GM19395 (cell line): ENCODE measurements at regions not wholly inside any gene's neighbourhood (a gene's known extent, or its start where the extent isn't known, plus 50 kb on each side); places are given as distances from the start of the nearest gene placed in this dataset.
"Not testable (repeated sequence)": the region's sequence is repeated elsewhere in the genome, so short reads cannot be mapped to it uniquely, and the experiment has no call there.

Experiments
- ATAC-seq: cut with Tn5 transposase; IDR thresholded peaks from one replicate; pipeline ENCODE4 v1.9.1; 2021; ENCODE audit warnings: mild to moderate bottlenecking, moderate library complexity; ENCODE audit not compliant: unreplicated experiment

DNA sequence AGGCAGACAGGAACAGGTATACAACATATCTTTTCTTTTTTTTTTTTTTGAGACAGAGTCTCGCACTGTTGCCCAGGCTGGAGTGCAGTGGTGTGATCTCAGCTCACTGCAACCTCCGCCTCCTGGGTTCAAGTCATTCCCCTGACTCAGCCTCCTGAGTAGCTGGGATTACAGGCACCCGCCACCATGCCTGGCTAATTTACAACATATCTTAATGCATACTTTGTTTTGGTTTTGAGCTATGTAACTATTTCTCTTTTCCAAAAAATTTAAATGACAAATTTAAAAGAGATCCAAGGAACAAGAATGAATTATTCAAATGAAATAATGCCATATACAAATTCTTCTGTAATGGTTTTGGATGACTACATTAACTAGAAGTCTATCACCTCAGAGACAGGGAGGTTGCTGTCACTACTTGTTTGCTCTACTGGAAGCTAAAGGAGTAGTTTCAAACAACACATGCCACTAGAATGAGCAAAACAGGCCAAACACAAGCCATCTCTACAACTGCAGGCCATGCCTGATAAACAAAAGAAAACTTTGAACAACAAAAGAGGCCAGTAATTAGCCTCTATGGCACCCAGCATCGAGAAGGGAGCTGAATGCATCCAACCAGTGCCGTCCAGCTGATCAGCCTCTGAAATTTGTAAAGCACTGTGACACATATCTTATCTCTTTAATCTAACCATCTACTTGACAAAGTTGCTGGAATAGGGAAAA lies 133.6 kb upstream of the VOPP1 start:
- ATAC-seq, result not testable (repeated sequence)

- not testable (repeated sequence) for ATAC-seq
These were observed 130.5 kb upstream of the VOPP1 start for GRCh38 chr7:55702831-55703230.

DNA sequence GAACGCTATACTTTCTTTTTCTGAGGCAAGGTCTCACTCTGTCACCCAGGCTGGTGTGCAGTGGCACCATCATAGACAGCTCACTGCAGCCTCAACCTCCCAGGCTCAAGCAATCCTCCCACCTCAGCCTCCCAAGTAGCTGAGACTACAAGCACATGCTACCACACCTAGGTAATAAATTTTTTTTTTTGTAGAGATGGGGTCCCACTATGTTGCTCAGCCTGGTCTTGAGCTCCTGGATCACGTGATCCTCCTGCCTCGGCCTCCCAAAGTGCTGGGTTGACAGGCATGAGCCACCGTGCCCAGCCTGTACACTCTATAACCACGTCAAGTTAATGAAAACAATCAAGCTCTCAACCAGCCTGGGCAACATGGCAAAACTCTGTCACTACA lies 127.1 kb upstream of the VOPP1 start:
- ATAC-seq, result not testable (repeated sequence)

DNA sequence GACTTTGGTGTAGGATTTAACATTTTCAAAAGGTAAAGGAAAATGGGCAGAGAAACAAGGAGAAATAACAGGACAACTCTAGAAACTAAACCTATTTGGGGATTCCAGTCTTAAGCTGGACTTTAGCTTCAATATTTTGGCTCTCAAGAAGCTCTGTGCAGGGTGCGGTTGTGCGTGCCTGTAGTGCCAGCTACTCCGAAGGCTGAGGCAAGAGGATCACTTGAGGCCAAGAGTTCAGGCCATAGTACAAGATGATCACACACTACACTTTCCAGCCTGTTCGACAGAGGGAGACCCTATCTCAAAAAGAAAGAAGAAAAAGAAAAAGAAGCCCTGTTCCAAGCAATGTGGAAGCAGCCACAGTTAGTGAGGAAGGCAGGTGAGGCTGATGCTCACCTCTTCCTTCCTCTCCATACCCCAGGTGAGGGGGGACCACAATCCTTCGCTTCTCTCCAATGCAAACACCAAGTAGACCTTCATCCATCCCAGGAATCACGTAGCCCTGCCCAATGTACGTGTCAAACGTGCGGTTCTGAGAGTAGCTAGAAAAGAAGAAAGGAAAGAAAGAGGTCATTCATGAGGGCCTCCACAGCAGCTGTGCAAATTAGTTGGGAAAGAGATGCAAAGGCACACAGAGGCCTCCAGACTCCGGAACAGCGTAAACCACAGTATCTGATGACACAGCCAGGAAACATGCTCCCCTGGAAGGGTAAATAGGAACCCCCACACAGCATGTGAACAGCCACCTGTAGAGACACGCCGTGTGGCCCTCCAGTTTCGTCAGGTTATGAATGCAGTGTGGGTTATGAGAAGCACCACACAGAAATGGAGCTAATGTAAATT lies 126.5 kb upstream of the VOPP1 start:
- ATAC-seq, result peak; percentile 93

GRCh38 chr7:55695893-55696701 lies 123.8 kb upstream of the VOPP1 start:
- ATAC-seq, result not testable (repeated sequence)

DNA sequence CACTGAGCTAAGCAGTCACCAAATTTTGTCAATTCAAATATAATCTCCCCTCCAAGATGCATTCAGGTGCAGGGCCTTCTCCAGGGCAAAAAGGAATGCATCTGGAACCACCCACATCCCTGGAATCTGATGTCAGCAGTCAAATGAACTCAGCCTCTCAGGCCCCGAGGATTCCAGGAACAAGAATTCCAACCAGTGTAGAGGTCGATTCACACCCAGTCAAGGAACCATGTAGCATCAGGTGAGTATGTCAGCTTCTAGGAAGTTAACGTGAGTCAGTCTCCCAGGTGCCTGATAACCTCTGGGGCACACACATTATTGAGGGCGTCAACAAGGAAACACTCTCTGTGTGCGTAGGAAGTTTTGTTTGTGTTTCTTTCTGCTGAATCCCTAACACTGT lies 122.2 kb upstream of the VOPP1 start:
- not testable (repeated sequence) for ATAC-seq

- ATAC-seq, result not testable (repeated sequence)
These were observed 116.7 kb upstream of the VOPP1 start for GRCh38 chr7:55688684-55689681.

GRCh38 chr7:55688261-55688660 lies 116.0 kb upstream of the VOPP1 start:
- not testable (repeated sequence) for ATAC-seq

DNA sequence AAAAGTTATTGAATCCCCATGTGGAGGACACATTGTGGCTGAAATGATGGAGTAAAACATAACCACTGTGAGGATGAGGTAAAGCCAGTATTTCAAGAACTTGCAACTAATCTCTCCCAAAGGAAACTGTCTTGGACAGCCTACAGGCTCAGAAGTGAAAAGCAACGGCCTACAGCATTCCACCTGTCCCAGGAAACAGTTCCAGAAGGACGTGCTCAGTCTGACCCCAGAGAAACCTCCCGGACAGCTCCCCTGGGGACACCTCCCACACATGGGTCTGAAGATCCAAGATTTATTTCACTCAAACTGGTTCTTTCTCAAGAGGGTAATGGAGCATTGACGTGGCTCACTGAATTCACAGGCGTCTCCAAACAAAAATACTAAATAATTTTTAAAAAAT lies 115.0 kb upstream of the VOPP1 start:
- not testable (repeated sequence) for ATAC-seq

GRCh38 chr7:55686771-55687170 lies 114.5 kb upstream of the VOPP1 start:
- ATAC-seq, result not testable (repeated sequence)

DNA sequence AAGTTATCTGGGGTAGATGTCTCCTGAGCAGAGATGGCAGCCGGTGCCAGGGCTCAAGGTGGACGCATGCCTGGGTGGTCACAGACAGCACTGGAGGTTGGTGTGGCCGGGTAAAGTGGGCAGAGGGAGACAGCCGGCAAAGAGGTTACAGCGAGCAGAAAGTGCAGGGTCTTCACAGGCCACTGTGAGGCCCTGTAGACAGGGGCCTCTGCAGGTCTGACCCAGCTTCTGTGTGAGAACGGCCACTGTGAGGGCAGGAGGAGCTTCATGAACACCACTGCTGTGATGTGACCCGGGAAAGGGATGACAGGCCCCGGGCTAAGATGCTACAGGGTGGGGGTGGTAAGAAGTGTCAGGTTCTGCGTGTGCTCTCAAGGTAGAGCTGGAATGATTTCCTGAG lies 111.2 kb upstream of the VOPP1 start:
- ATAC-seq, result not testable (repeated sequence)

DNA sequence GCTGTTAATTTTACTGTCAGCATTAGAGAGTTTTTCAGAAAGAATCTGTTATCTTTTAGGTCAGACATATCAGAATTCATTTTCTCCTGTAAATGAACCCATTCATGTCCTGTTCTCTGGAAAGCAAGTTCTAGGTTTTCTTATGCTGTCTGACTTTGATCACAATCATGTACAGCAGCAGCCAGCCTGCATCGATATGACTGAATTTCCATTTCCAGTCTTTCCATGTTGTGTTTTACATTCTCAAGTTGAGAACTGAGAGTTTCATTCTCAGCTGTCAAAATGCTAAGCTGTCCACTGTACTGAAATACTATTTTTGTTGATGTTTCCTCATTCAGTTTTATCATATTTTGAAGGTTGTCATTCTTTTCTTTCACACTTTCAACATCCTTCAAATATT lies 103.3 kb upstream of the VOPP1 start:
- not testable (repeated sequence) for ATAC-seq

DNA sequence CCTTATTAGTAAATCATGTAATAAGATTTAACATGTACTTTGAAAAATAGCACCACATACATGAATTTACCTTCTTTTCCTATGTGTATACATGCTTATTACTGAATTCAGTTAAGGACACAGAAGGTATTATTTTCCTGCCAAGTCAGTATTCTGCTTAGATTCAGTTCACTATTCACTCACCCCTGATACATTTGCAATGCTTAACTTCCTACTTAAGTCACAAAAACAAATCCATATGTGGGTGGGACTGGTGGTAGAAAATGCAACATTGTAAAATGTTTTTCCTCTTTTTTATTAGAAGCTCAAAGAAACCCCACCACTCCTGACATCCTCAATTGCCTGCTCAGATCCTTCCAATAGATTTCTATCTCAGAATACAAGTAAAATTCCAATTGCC lies 101.2 kb upstream of the VOPP1 start:
- ATAC-seq, result not testable (repeated sequence)

GRCh38 chr7:55672084-55672483 lies 99.8 kb upstream of the VOPP1 start:
- not testable (repeated sequence) for ATAC-seq

GRCh38 chr7:55657654-55658053 lies 85.4 kb upstream of the VOPP1 start:
- ATAC-seq, result no peak

- no peak for ATAC-seq
These were observed 78.8 kb upstream of the VOPP1 start for GRCh38 chr7:55651057-55651456.

DNA sequence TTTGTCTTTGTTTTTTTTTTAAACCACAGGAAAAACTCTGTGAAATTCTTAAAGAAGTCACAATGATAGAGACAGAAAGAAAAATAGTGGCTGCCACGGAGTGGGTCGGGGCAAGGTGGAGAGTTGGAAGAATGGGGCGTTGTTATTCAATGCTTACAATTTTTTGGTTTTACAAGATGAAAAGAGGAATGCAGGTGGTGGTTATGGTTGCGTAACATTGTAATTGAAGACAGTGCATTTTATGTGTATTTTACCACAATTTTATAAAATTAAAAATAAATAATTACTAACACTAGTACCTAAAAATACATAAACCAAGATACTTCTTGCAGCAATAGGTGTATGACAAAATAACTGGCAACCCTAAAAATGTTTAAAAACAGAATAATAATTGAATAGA lies 76.9 kb upstream of the VOPP1 start:
- no peak for ATAC-seq

DNA sequence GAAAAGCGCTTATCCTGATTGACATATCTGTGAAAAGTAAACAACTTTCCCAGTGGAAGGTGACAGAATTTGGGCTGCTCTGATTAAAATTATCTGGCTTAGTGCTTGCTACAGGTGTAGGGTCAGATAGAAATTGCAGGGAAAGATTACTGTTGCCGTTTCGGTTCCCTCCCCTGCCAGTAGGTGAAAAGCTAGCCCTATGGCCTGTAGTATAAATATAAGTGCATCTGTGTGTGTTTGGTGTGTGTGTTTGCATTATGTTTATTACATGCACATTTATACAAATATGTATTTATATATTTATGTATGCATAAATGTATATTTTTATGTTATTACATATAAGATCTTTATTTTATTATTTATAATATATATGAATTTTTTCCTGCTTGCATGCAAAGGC lies 72.3 kb upstream of the VOPP1 start:
- no peak for ATAC-seq

GRCh38 chr7:55642266-55642665 lies 70.0 kb upstream of the VOPP1 start:
- no peak for ATAC-seq

- ATAC-seq, result peak; percentile 89
These were observed 69.5 kb upstream of the VOPP1 start for GRCh38 chr7:55641811-55642210.
